Ishikawa (cell line): ENCODE measurements at regions not wholly inside any gene's neighbourhood (a gene's known extent, or its start where the extent isn't known, plus 50 kb on each side); places are given as distances from the start of the nearest gene placed in this dataset.

Experiments
- CEBPB ChIP-seq: IDR thresholded peaks from 2 replicates; pipeline ENCODE4 v1.6.1; 2012
- CREB1 ChIP-seq: IDR thresholded peaks from 2 replicates; pipeline ENCODE4 v1.6.1; 2012; ENCODE audit warnings: low read depth
- EGR1 ChIP-seq: IDR thresholded peaks from 2 replicates; pipeline ENCODE4 v1.6.1; 2012
- EP300 ChIP-seq: IDR thresholded peaks from 2 replicates; pipeline ENCODE4 v1.6.1; 2012; ENCODE audit warnings: borderline replicate concordance
- FOXM1 ChIP-seq: IDR thresholded peaks from 2 replicates; pipeline ENCODE4 v1.6.1; 2012; ENCODE audit warnings: low read depth, borderline replicate concordance
- NFIC ChIP-seq: IDR thresholded peaks from 2 replicates; pipeline ENCODE4 v1.6.1; 2012
- RAD21 ChIP-seq: IDR thresholded peaks from 2 replicates; pipeline ENCODE4 v1.6.1; 2012; ENCODE audit warnings: low read depth
- TAF1 ChIP-seq: IDR thresholded peaks from 2 replicates; pipeline ENCODE4 v1.6.1; 2012; ENCODE audit warnings: low read depth, mild to moderate bottlenecking
- TCF12 ChIP-seq: IDR thresholded peaks from 2 replicates; pipeline ENCODE4 v1.6.1; 2012; ENCODE audit warnings: low read depth
- TEAD4 ChIP-seq: IDR thresholded peaks from 2 replicates; pipeline ENCODE4 v1.6.1; 2012
- USF1 ChIP-seq: IDR thresholded peaks from 2 replicates; pipeline ENCODE4 v1.6.1; 2012
- YY1 ChIP-seq: IDR thresholded peaks from 2 replicates; pipeline ENCODE4 v1.6.1; 2012; ENCODE audit warnings: low read depth
- ZBTB7A ChIP-seq: IDR thresholded peaks from 2 replicates; pipeline ENCODE4 v1.6.1; 2012; ENCODE audit warnings: low read depth
- TF ChIP-seq, protein P1 (sequence below): IDR thresholded peaks from 2 replicates; pipeline ENCODE4 v1.6.1; 2012; ENCODE audit warnings: low read depth, mild to moderate bottlenecking
- TF ChIP-seq, protein P2 (sequence below): IDR thresholded peaks from 2 replicates; pipeline ENCODE4 v1.6.1; 2012

- TF ChIP-seq TEAD4 (no peak), TAF1 (no peak), CEBPB (no peak), USF1 (no peak), EGR1 (no peak), EP300 (no peak), YY1 (no peak), FOXM1 (no peak), ZBTB7A (no peak), TCF12 (no peak), RAD21 (no peak), CREB1 (no peak), NFIC (no peak)
- TF ChIP-seq, protein P1, sequence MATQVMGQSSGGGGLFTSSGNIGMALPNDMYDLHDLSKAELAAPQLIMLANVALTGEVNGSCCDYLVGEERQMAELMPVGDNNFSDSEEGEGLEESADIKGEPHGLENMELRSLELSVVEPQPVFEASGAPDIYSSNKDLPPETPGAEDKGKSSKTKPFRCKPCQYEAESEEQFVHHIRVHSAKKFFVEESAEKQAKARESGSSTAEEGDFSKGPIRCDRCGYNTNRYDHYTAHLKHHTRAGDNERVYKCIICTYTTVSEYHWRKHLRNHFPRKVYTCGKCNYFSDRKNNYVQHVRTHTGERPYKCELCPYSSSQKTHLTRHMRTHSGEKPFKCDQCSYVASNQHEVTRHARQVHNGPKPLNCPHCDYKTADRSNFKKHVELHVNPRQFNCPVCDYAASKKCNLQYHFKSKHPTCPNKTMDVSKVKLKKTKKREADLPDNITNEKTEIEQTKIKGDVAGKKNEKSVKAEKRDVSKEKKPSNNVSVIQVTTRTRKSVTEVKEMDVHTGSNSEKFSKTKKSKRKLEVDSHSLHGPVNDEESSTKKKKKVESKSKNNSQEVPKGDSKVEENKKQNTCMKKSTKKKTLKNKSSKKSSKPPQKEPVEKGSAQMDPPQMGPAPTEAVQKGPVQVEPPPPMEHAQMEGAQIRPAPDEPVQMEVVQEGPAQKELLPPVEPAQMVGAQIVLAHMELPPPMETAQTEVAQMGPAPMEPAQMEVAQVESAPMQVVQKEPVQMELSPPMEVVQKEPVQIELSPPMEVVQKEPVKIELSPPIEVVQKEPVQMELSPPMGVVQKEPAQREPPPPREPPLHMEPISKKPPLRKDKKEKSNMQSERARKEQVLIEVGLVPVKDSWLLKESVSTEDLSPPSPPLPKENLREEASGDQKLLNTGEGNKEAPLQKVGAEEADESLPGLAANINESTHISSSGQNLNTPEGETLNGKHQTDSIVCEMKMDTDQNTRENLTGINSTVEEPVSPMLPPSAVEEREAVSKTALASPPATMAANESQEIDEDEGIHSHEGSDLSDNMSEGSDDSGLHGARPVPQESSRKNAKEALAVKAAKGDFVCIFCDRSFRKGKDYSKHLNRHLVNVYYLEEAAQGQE, result no peak
- TF ChIP-seq, protein P2, sequence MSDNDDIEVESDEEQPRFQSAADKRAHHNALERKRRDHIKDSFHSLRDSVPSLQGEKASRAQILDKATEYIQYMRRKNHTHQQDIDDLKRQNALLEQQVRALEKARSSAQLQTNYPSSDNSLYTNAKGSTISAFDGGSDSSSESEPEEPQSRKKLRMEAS, result no peak
Observed at GRCh38 chr6:92538926-92539325, 880.4 kb downstream of the EPHA7 start.

GRCh38 chr6:92538275-92538674 is 881.1 kb downstream of the EPHA7 start:
- no peak for TF ChIP-seq NFIC
- TF ChIP-seq RAD21, result no peak

DNA sequence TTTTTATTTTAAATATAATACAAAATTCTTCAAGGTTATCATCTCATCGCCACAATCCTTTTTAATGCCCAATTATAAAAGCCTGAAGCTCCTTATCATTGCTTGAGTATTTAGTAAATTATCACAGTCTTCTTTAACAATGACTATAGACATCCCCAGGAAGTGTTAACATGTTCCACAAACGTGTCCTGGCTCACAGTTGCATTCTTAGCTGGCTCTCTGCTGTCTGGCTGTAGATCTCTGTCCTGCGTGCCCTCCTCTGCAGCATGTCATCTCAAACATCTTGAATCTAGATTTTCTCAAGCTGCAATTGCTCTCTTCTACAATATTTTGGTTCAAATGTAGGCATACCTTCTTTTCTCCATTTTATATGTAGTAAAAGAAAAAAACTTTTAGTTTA is 885.2 kb downstream of the EPHA7 start:
- TF ChIP-seq EGR1, result no peak

DNA sequence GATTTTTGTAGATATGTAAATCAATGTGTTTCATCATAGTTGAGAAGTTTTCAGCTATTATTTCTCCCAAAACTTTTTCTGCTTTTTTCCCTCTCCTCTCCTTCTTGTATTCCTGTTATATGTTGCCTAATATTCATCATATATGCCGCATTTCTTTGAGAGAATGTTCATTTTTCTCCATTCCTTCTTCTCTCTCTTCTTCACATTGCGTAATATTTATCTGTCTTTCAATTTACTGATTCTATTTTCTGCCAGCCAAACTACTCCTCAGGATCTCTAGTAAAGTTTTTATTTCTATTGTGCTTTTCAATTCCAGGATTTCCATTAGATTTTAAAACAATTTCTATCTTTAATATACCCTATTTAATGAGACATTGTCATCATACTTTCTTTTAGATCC is 896.8 kb downstream of the EPHA7 start:
- no peak for TF ChIP-seq RAD21
- no peak for TF ChIP-seq USF1
- TF ChIP-seq, protein P1, result no peak
- TF ChIP-seq NFIC, result no peak
- no peak for TF ChIP-seq CREB1
- no peak for TF ChIP-seq TCF12
- TF ChIP-seq FOXM1, result no peak
- no peak for TF ChIP-seq EP300

GRCh38 chr6:92521553-92521952 is 897.8 kb downstream of the EPHA7 start:
- TF ChIP-seq TAF1 (no peak), ZBTB7A (no peak), CEBPB (no peak), EP300 (peak; percentile 61; the same call in 1 of the 2 replicates), USF1 (no peak), RAD21 (no peak), NFIC (peak; percentile 67), FOXM1 (no peak)

DNA sequence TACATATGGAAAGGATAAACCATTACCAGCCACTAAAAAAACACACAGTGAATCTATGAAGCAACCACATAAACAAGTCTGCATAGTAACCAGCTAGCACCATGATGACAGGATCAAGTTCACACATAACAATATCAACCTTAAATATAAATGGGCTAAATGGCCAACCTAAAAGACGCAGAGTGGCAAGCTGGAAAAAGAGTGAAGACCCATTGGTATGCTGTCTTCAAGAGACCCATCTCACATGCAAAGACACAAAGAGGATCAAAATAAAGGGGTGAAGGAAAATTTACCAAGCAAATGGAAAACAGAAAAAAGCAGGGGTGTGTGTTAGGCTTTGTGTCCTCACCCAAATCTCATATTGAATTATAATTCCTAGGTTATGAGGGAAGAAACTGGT is 909.2 kb downstream of the EPHA7 start:
- TF ChIP-seq CREB1 (no peak), USF1 (no peak), ZBTB7A (no peak), EP300 (no peak), TEAD4 (no peak), EGR1 (no peak), YY1 (no peak), TAF1 (no peak), RAD21 (no peak), FOXM1 (no peak), CEBPB (no peak), NFIC (no peak), TCF12 (no peak)
- TF ChIP-seq, protein P2, result no peak
- TF ChIP-seq, protein P1, result no peak
